ENCODE measurements at regions not wholly inside any gene's neighbourhood (a gene's known extent, or its start where the extent isn't known, plus 50 kb on each side); places are given as distances from the start of the nearest gene placed in this dataset.

GRCh38 chr16:80120899-80121521 lies 419.8 kb upstream of the DYNLRB2 start:
- Mint-ChIP-seq H3K27me3 (no peaks in the 10 kb centered on the region), H3K4me1 (no peaks in the 10 kb centered on the region), H3K27ac (no peak overlapping the region), H3K4me3 (no peak overlapping the region), H3K36me3 (no peaks in the 10 kb centered on the region), H3K9me3 (no peaks in the 10 kb centered on the region)
- CTCF ChIA-PET: no interaction called here
- DNase-seq: no peak

- DNase-seq: no peak
- H3K4me3 Mint-ChIP-seq: no peak overlapping the region
Measured at GRCh38 chr16:80117556-80118130, 423.1 kb upstream of the DYNLRB2 start.

GRCh38 chr16:80116711-80117110 lies 424.1 kb upstream of the DYNLRB2 start:
- no peak overlapping the region for H3K27ac Mint-ChIP-seq
- DNase-seq: no peak

More at GRCh38 chr16:80117556-80118130, 423.1 kb upstream of the DYNLRB2 start:
- no peaks in the 10 kb centered on the region for H3K4me1 Mint-ChIP-seq
- no peak overlapping the region for H3K27ac Mint-ChIP-seq
- no peaks in the 10 kb centered on the region for H3K9me3 Mint-ChIP-seq
- CTCF ChIA-PET: no interaction called here
- no peaks in the 10 kb centered on the region for H3K36me3 Mint-ChIP-seq
- H3K27me3 Mint-ChIP-seq: no peaks in the 10 kb centered on the region

GRCh38 chr16:80114699-80115098 lies 426.1 kb upstream of the DYNLRB2 start:
- no peaks in the 10 kb centered on the region for H3K4me1 Mint-ChIP-seq
- DNase-seq: no peak
- no peak overlapping the region for H3K4me3 Mint-ChIP-seq
- H3K27ac Mint-ChIP-seq: no peak overlapping the region
- H3K9me3 Mint-ChIP-seq: no peaks in the 10 kb centered on the region
- CTCF ChIA-PET: no interaction called here
- H3K36me3 Mint-ChIP-seq: no peaks in the 10 kb centered on the region
- H3K27me3 Mint-ChIP-seq: no peaks in the 10 kb centered on the region

More at GRCh38 chr16:80116711-80117110, 424.1 kb upstream of the DYNLRB2 start:
- Mint-ChIP-seq H3K4me1 (no peaks in the 10 kb centered on the region), H3K36me3 (no peaks in the 10 kb centered on the region), H3K4me3 (no peak overlapping the region), H3K9me3 (no peaks in the 10 kb centered on the region), H3K27me3 (no peaks in the 10 kb centered on the region)
- CTCF ChIA-PET: no interaction called here

- CTCF ChIA-PET: no interaction called here
- H3K27me3 Mint-ChIP-seq: no peaks in the 10 kb centered on the region
- DNase-seq: no peak
- H3K27ac Mint-ChIP-seq: no peak overlapping the region
- no peaks in the 10 kb centered on the region for H3K9me3 Mint-ChIP-seq
- H3K4me3 Mint-ChIP-seq: no peak overlapping the region
- H3K4me1 Mint-ChIP-seq: no peaks in the 10 kb centered on the region
- no peaks in the 10 kb centered on the region for H3K36me3 Mint-ChIP-seq
Measured at GRCh38 chr16:80113873-80114574, 426.8 kb upstream of the DYNLRB2 start.

GRCh38 chr16:80109581-80109980 lies 431.2 kb upstream of the DYNLRB2 start:
- Mint-ChIP-seq H3K27me3 (no peaks in the 10 kb centered on the region), H3K4me3 (no peak overlapping the region), H3K27ac (no peak overlapping the region), H3K4me1 (no peaks in the 10 kb centered on the region), H3K36me3 (no peaks in the 10 kb centered on the region), H3K9me3 (no peaks in the 10 kb centered on the region)
- DNase-seq: no peak
- CTCF ChIA-PET: interaction anchor here (0.6 kb wide), 1 partner anchor 219 kb away, joined by 3 read pairs; no protein-coding TSS in a partner anchor

GRCh38 chr16:80107900-80108299 lies 432.9 kb upstream of the DYNLRB2 start:
- H3K4me3 Mint-ChIP-seq: no peak overlapping the region
- no peak overlapping the region for H3K27ac Mint-ChIP-seq
- H3K9me3 Mint-ChIP-seq: no peaks in the 10 kb centered on the region
- no peaks in the 10 kb centered on the region for H3K27me3 Mint-ChIP-seq
- CTCF ChIA-PET: no interaction called here
- DNase-seq: no peak
- H3K4me1 Mint-ChIP-seq: no peaks in the 10 kb centered on the region
- H3K36me3 Mint-ChIP-seq: no peaks in the 10 kb centered on the region

GRCh38 chr16:80105751-80106150 lies 435.0 kb upstream of the DYNLRB2 start:
- Mint-ChIP-seq H3K4me1 (no peaks in the 10 kb centered on the region), H3K27ac (no peak overlapping the region), H3K9me3 (no peaks in the 10 kb centered on the region), H3K27me3 (no peaks in the 10 kb centered on the region), H3K36me3 (no peaks in the 10 kb centered on the region), H3K4me3 (no peak overlapping the region)
- DNase-seq: no peak
- CTCF ChIA-PET: no interaction called here

- DNase-seq: no peak
- H3K9me3 Mint-ChIP-seq: no peaks in the 10 kb centered on the region
- no peaks in the 10 kb centered on the region for H3K4me1 Mint-ChIP-seq
- CTCF ChIA-PET: interaction anchor here (0.7 kb wide), 1 partner anchor 25 kb away, joined by 3 read pairs; no protein-coding TSS in a partner anchor
- H3K4me3 Mint-ChIP-seq: no peak overlapping the region
- H3K27me3 Mint-ChIP-seq: no peaks in the 10 kb centered on the region
- no peaks in the 10 kb centered on the region for H3K36me3 Mint-ChIP-seq
- H3K27ac Mint-ChIP-seq: no peak overlapping the region
Measured at GRCh38 chr16:80105160-80105559, 435.6 kb upstream of the DYNLRB2 start.

GRCh38 chr16:80104401-80104800 lies 436.4 kb upstream of the DYNLRB2 start:
- Mint-ChIP-seq H3K36me3 (no peaks in the 10 kb centered on the region), H3K27ac (no peak overlapping the region), H3K4me1 (no peaks in the 10 kb centered on the region), H3K27me3 (no peaks in the 10 kb centered on the region), H3K4me3 (no peak overlapping the region), H3K9me3 (no peaks in the 10 kb centered on the region)
- CTCF ChIA-PET: no interaction called here
- no peak for DNase-seq

GRCh38 chr16:80103463-80103862 lies 437.3 kb upstream of the DYNLRB2 start:
- Mint-ChIP-seq H3K4me3 (no peak overlapping the region), H3K9me3 (no peaks in the 10 kb centered on the region), H3K4me1 (no peaks in the 10 kb centered on the region), H3K36me3 (no peaks in the 10 kb centered on the region), H3K27ac (no peak overlapping the region), H3K27me3 (no peaks in the 10 kb centered on the region)
- DNase-seq: no peak
- CTCF ChIA-PET: no interaction called here

GRCh38 chr16:80100846-80101451 lies 439.8 kb upstream of the DYNLRB2 start:
- CTCF ChIA-PET: no interaction called here
- H3K27me3 Mint-ChIP-seq: no peaks in the 10 kb centered on the region
- no peak for DNase-seq
- no peak overlapping the region for H3K27ac Mint-ChIP-seq
- H3K4me1 Mint-ChIP-seq: no peaks in the 10 kb centered on the region
- H3K9me3 Mint-ChIP-seq: no peaks in the 10 kb centered on the region
- no peak overlapping the region for H3K4me3 Mint-ChIP-seq
- H3K36me3 Mint-ChIP-seq: no peaks in the 10 kb centered on the region

GRCh38 chr16:80100186-80100585 lies 440.6 kb upstream of the DYNLRB2 start:
- Mint-ChIP-seq H3K27me3 (no peaks in the 10 kb centered on the region), H3K36me3 (no peaks in the 10 kb centered on the region), H3K9me3 (no peaks in the 10 kb centered on the region), H3K4me1 (no peaks in the 10 kb centered on the region), H3K27ac (no peak overlapping the region), H3K4me3 (no peak overlapping the region)
- no peak for DNase-seq
- CTCF ChIA-PET: no interaction called here

- Mint-ChIP-seq H3K36me3 (no peaks in the 10 kb centered on the region), H3K9me3 (no peaks in the 10 kb centered on the region), H3K27me3 (no peaks in the 10 kb centered on the region), H3K4me3 (no peak overlapping the region), H3K27ac (no peak overlapping the region), H3K4me1 (no peaks in the 10 kb centered on the region)
- CTCF ChIA-PET: no interaction called here
- no peak for DNase-seq
Measured at GRCh38 chr16:80097098-80097497, 443.7 kb upstream of the DYNLRB2 start.

GRCh38 chr16:80092681-80093080 lies 448.1 kb upstream of the DYNLRB2 start:
- DNase-seq: no peak

More at GRCh38 chr16:80092681-80093080, 448.1 kb upstream of the DYNLRB2 start:
- CTCF ChIA-PET: no interaction called here
- Mint-ChIP-seq H3K4me3 (no peak overlapping the region), H3K27ac (no peak overlapping the region), H3K9me3 (no peaks in the 10 kb centered on the region), H3K4me1 (no peaks in the 10 kb centered on the region), H3K36me3 (no peaks in the 10 kb centered on the region), H3K27me3 (no peaks in the 10 kb centered on the region)

Measured in activated naive CD4-positive, alpha-beta T cell treated with anti-CD3 and anti-CD28 coated beads, Interleukin-2, amount 10 ng/mL, durations not matched to agents 7 days and 5 days (primary cell).